Mononuclear cell (primary cell): ENCODE measurements at regions not wholly inside any gene's neighbourhood (a gene's known extent, or its start where the extent isn't known, plus 50 kb on each side); places are given as distances from the start of the nearest gene placed in this dataset.
"Not testable (repeated sequence)": the region's sequence is repeated elsewhere in the genome, so short reads cannot be mapped to it uniquely, and the experiment has no call there.

Experiments
- H3K27me3 ChIP-seq: 2 replicates; pipeline ENCODE4 v1.6.0; 2011; ENCODE audit warnings: low read length, control low read depth; ENCODE audit not compliant: insufficient read depth
- H3K4me1 ChIP-seq: 2 replicates; pipeline ENCODE4 v1.5.1; 2011; ENCODE audit warnings: mild to moderate bottlenecking, low read length, control low read depth; ENCODE audit not compliant: insufficient read depth
- H3K4me3 ChIP-seq: 2 replicates; pipeline ENCODE4 v1.5.1; 2011; ENCODE audit warnings: mild to moderate bottlenecking, low read length, moderate library complexity
- H3K9me3 ChIP-seq: 2 replicates; pipeline ENCODE4 v1.5.1; 2011; ENCODE audit warnings: low read depth, mild to moderate bottlenecking, control low read depth, low read length

GRCh38 chr17:45653616-45654015 is 130.5 kb upstream of the CRHR1 start:
- H3K9me3 ChIP-seq = no peaks in the 10 kb centered on the region
- no peaks in the 10 kb centered on the region for H3K4me1 ChIP-seq
- H3K4me3 ChIP-seq = no peak overlapping the region
- H3K27me3 ChIP-seq = no peaks in the 10 kb centered on the region

GRCh38 chr17:45656527-45657181 is 127.5 kb upstream of the CRHR1 start:
- Histone ChIP-seq H3K4me3 (no peak overlapping the region), H3K9me3 (no peaks in the 10 kb centered on the region), H3K4me1 (no peaks in the 10 kb centered on the region), H3K27me3 (no peaks in the 10 kb centered on the region)

- H3K4me1 ChIP-seq = no peaks in the 10 kb centered on the region
- H3K9me3 ChIP-seq = no peaks in the 10 kb centered on the region
- H3K27me3 ChIP-seq = no peaks in the 10 kb centered on the region
- no peak overlapping the region for H3K4me3 ChIP-seq
Measured at GRCh38 chr17:45660474-45660873, 123.6 kb upstream of the CRHR1 start.

GRCh38 chr17:45662432-45662831 is 121.7 kb upstream of the CRHR1 start:
- Histone ChIP-seq H3K4me3 (no peak overlapping the region), H3K4me1 (no peaks in the 10 kb centered on the region), H3K27me3 (no peaks in the 10 kb centered on the region), H3K9me3 (no peaks in the 10 kb centered on the region)

- H3K4me1 ChIP-seq = no peaks in the 10 kb centered on the region
- no peak overlapping the region for H3K4me3 ChIP-seq
- no peaks in the 10 kb centered on the region for H3K9me3 ChIP-seq
- H3K27me3 ChIP-seq = no peaks in the 10 kb centered on the region
Measured at GRCh38 chr17:45663772-45664171, 120.3 kb upstream of the CRHR1 start.

- Histone ChIP-seq H3K4me1 (no peaks in the 10 kb centered on the region), H3K9me3 (no peaks in the 10 kb centered on the region), H3K4me3 (no peak overlapping the region), H3K27me3 (no peaks in the 10 kb centered on the region)
Measured at GRCh38 chr17:45664921-45665320, 119.2 kb upstream of the CRHR1 start.

GRCh38 chr17:45666046-45666600 is 118.0 kb upstream of the CRHR1 start:
- Histone ChIP-seq H3K4me3 (no peak overlapping the region), H3K27me3 (no peaks in the 10 kb centered on the region), H3K9me3 (no peaks in the 10 kb centered on the region), H3K4me1 (no peaks in the 10 kb centered on the region)

GRCh38 chr17:45666641-45667040 is 117.5 kb upstream of the CRHR1 start:
- Histone ChIP-seq H3K27me3 (no peaks in the 10 kb centered on the region), H3K9me3 (no peaks in the 10 kb centered on the region), H3K4me3 (no peak overlapping the region), H3K4me1 (no peaks in the 10 kb centered on the region)

- Histone ChIP-seq H3K4me1 (no peaks in the 10 kb centered on the region), H3K27me3 (no peaks in the 10 kb centered on the region), H3K9me3 (no peaks in the 10 kb centered on the region), H3K4me3 (no peak overlapping the region)
Measured at GRCh38 chr17:45667591-45668171, 116.4 kb upstream of the CRHR1 start.

- no peaks in the 10 kb centered on the region for H3K4me1 ChIP-seq
- H3K4me3 ChIP-seq = no peak overlapping the region
- H3K9me3 ChIP-seq = no peaks in the 10 kb centered on the region
- no peaks in the 10 kb centered on the region for H3K27me3 ChIP-seq
Measured at GRCh38 chr17:45668316-45668715, 115.8 kb upstream of the CRHR1 start.

- H3K27me3 ChIP-seq = no peaks in the 10 kb centered on the region
- H3K4me1 ChIP-seq = no peaks in the 10 kb centered on the region
- H3K4me3 ChIP-seq = no peak overlapping the region
- no peaks in the 10 kb centered on the region for H3K9me3 ChIP-seq
Measured at GRCh38 chr17:45672301-45672700, 111.8 kb upstream of the CRHR1 start.

GRCh38 chr17:45672792-45673191 is 111.3 kb upstream of the CRHR1 start:
- no peaks in the 10 kb centered on the region for H3K9me3 ChIP-seq
- H3K4me1 ChIP-seq = no peaks in the 10 kb centered on the region
- no peak overlapping the region for H3K4me3 ChIP-seq
- H3K27me3 ChIP-seq = no peaks in the 10 kb centered on the region

- H3K27me3 ChIP-seq, H3K4me1 ChIP-seq, H3K9me3 ChIP-seq, H3K4me3 ChIP-seq: not testable (repeated sequence)
Measured at GRCh38 chr17:45673759-45674158, 110.4 kb upstream of the CRHR1 start.

- no peak overlapping the region for H3K4me3 ChIP-seq
- H3K27me3 ChIP-seq = no peaks in the 10 kb centered on the region
- H3K9me3 ChIP-seq = no peaks in the 10 kb centered on the region
- H3K4me1 ChIP-seq = no peaks in the 10 kb centered on the region
Measured at GRCh38 chr17:45675012-45675411, 109.1 kb upstream of the CRHR1 start.

- no peaks in the 10 kb centered on the region for H3K27me3 ChIP-seq
- no peaks in the 10 kb centered on the region for H3K9me3 ChIP-seq
- no peaks in the 10 kb centered on the region for H3K4me1 ChIP-seq
- H3K4me3 ChIP-seq = no peak overlapping the region
Measured at GRCh38 chr17:45675892-45676291, 108.2 kb upstream of the CRHR1 start.

- Histone ChIP-seq H3K4me1 (no peaks in the 10 kb centered on the region), H3K4me3 (no peak overlapping the region), H3K9me3 (no peaks in the 10 kb centered on the region), H3K27me3 (no peaks in the 10 kb centered on the region)
Measured at GRCh38 chr17:45676695-45677094, 107.4 kb upstream of the CRHR1 start.
